ENCODE measurements at regions not wholly inside any gene's neighbourhood (a gene's known extent, or its start where the extent isn't known, plus 50 kb on each side); places are given as distances from the start of the nearest gene placed in this dataset.

DNA sequence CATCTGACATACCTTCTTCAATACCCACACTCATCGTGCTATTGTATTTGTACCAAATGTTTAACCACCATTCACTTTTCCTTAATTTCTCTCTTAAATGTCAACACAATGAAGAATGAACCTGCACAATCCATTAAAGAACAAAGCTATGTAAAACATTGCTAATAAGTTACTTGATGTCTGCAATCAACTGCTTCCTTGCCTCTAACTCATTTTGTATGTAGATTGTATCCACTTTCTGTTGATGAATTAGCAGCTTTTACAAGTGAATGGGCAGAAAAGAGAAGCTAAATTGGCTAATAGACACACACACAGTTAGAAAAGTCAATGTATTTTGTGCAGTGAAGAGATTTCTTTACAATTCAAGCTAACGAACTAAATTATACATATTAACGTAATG, 212.5 kb upstream of the NDST3 start:
- Histone ChIP-seq H3K27ac (ENCODE audit: low read depth, low read length) (no peak overlapping the region), H4K20me1 (ENCODE audit: insufficient read depth) (no peaks in the 10 kb centered on the region), H3K27me3 (ENCODE audit: insufficient read depth, low read length) (no peaks in the 10 kb centered on the region), H3K4me2 (ENCODE audit: low read length) (no peak overlapping the region), H2AFZ (ENCODE audit: low read depth, low read length, poor library complexity, severe bottlenecking) (no peak overlapping the region), H3K4me1 (ENCODE audit: control insufficient read depth in 1 of 2, insufficient read depth in 2 of 2, low read length in 2 of 2) (no peaks in the 10 kb centered on the region), H3K9me3 (ENCODE audit: control insufficient read depth in 1 of 2, insufficient read depth in 1 of 2, low read depth in 1 of 2, low read length in 2 of 2) (no peaks in the 10 kb centered on the region), H3K79me2 (ENCODE audit: insufficient read depth, low read length) (no peaks in the 10 kb centered on the region), H3K9me2 (ENCODE audit: insufficient read depth) (no peaks in the 10 kb centered on the region), H3K36me3 (ENCODE audit: control insufficient read depth in 1 of 2, insufficient read depth in 2 of 2, low read length in 2 of 2) (no peaks in the 10 kb centered on the region), H3K9ac (ENCODE audit: low read length) (no peak overlapping the region), H3K4me3 (replicated peaks in 1 of 2; ENCODE audit: low read depth in 1 of 2, low read length in 2 of 2) (no peak overlapping the region)
- no peak for DNase-seq (ENCODE audit: low read depth, low spot score)
- ChIA-PET RAD21 (ENCODE audit: low non-redundant PET in 1 of 2, low total read pairs in 2 of 2, uncharacterized antibody in 2 of 2, unreplicated experiment in 2 of 2) (no interaction called here), CTCF (no interaction called here), POLR2A (no interaction called here)
- no peak for ATAC-seq
- intact Hi-C loops (cut with micrococcal nuclease): no loop called here
- no peak for TF ChIP-seq SRF (IDR thresholded peaks at IDR 0.05; ENCODE audit: low read depth)
- TF ChIP-seq ZNF274 (IDR thresholded peaks at IDR 0.05; ENCODE audit: low read depth, low read length): no peak
- no peak for TF ChIP-seq TCF7L2 (IDR thresholded peaks at IDR 0.05; ENCODE audit: borderline replicate concordance, extremely low read depth, insufficient read depth, insufficient read length)
- TF ChIP-seq RAD21 (IDR thresholded peaks at IDR 0.05; ENCODE audit: low read depth): no peak
- TF ChIP-seq EGR1 (IDR thresholded peaks at IDR 0.05; ENCODE audit: low read depth): no peak
- no TSS peak for BruUV-seq (replicated peaks)

GRCh38 chr4:117823388-117823787, 210.9 kb upstream of the NDST3 start:
- no peaks in the 10 kb centered on the region for H3K4me1 ChIP-seq (ENCODE audit: control insufficient read depth in 1 of 2, insufficient read depth in 2 of 2, low read length in 2 of 2)
- no peaks in the 10 kb centered on the region for H3K27me3 ChIP-seq (ENCODE audit: insufficient read depth, low read length)
- H3K9me2 ChIP-seq (ENCODE audit: insufficient read depth): no peaks in the 10 kb centered on the region
- no TSS peak for BruUV-seq (replicated peaks)
- no peaks in the 10 kb centered on the region for H3K36me3 ChIP-seq (ENCODE audit: control insufficient read depth in 1 of 2, insufficient read depth in 2 of 2, low read length in 2 of 2)
- no peak overlapping the region for H3K4me2 ChIP-seq (ENCODE audit: low read length)
- no peaks in the 10 kb centered on the region for H4K20me1 ChIP-seq (ENCODE audit: insufficient read depth)
- ChIA-PET POLR2A (no interaction called here), CTCF (no interaction called here), RAD21 (ENCODE audit: low non-redundant PET in 1 of 2, low total read pairs in 2 of 2, uncharacterized antibody in 2 of 2, unreplicated experiment in 2 of 2) (no interaction called here)
- no peaks in the 10 kb centered on the region for H3K9me3 ChIP-seq (ENCODE audit: control insufficient read depth in 1 of 2, insufficient read depth in 1 of 2, low read depth in 1 of 2, low read length in 2 of 2)
- DNase-seq (ENCODE audit: low read depth, low spot score) (no peak), ATAC-seq (no peak)
- H3K9ac ChIP-seq (ENCODE audit: low read length): no peak overlapping the region
- H3K4me3 ChIP-seq (replicated peaks in 1 of 2; ENCODE audit: low read depth in 1 of 2, low read length in 2 of 2): no peak overlapping the region
- H2AFZ ChIP-seq (ENCODE audit: low read depth, low read length, poor library complexity, severe bottlenecking): no peak overlapping the region
- no peak overlapping the region for H3K27ac ChIP-seq (ENCODE audit: low read depth, low read length)
- no peaks in the 10 kb centered on the region for H3K79me2 ChIP-seq (ENCODE audit: insufficient read depth, low read length)
- no peak for TF ChIP-seq CEBPB (IDR thresholded peaks at IDR 0.05; ENCODE audit: low read depth)
- TF ChIP-seq, protein P1, sequence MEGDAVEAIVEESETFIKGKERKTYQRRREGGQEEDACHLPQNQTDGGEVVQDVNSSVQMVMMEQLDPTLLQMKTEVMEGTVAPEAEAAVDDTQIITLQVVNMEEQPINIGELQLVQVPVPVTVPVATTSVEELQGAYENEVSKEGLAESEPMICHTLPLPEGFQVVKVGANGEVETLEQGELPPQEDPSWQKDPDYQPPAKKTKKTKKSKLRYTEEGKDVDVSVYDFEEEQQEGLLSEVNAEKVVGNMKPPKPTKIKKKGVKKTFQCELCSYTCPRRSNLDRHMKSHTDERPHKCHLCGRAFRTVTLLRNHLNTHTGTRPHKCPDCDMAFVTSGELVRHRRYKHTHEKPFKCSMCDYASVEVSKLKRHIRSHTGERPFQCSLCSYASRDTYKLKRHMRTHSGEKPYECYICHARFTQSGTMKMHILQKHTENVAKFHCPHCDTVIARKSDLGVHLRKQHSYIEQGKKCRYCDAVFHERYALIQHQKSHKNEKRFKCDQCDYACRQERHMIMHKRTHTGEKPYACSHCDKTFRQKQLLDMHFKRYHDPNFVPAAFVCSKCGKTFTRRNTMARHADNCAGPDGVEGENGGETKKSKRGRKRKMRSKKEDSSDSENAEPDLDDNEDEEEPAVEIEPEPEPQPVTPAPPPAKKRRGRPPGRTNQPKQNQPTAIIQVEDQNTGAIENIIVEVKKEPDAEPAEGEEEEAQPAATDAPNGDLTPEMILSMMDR (IDR thresholded peaks at IDR 0.05 in 2 of 3, conservative IDR thresholded peaks at IDR 0.05 in 1 of 3; ENCODE audit: borderline replicate concordance in 1 of 3, insufficient read depth in 1 of 3, low read depth in 2 of 3, low read length in 2 of 3): no peak
- no peak for TF ChIP-seq CBX3 (IDR thresholded peaks at IDR 0.05; ENCODE audit: low read depth)
- TF ChIP-seq SP1 (IDR thresholded peaks at IDR 0.05; ENCODE audit: low read depth): no peak
- intact Hi-C loops (cut with micrococcal nuclease): no loop called here

All from HCT116 (cell line).